PC-9 (cell line): ENCODE measurements at regions not wholly inside any gene's neighbourhood (a gene's known extent, or its start where the extent isn't known, plus 50 kb on each side); places are given as distances from the start of the nearest gene placed in this dataset.
A peak's percentile ranks its signal among the peaks of the same experiment; 100 is the strongest.

Experiments used
- BruUV-seq: library from RNA; stranded (reverse); fragments of 400-500 nt; replicated peaks from 2 replicates; lab custom pipeline; 2021; lab: Mats Ljungman, UMichigan
- CTCF ChIA-PET: fragments of 300-600 bp; sonication (Branson Sonifier 250); formaldehyde crosslinking; loops from one replicate; lab custom pipeline; 2022; ENCODE audit warnings: antibody characterized with exemption; lab: Charles Lee
- POLR2A ChIA-PET: fragments of 300-600 bp; sonication (Branson Sonifier 250); formaldehyde crosslinking; loops from one replicate; lab custom pipeline; 2022; ENCODE audit warnings: antibody characterized with exemption; ENCODE audit not compliant: unreplicated experiment; lab: Charles Lee
- DNase-seq, 2 experiments: peaks; one replicate each; pipeline versions ENCODE4 v3.0.0 to v3.0.0-alpha.2; 2015 to 2022; ENCODE audit warnings: mixed read lengths in 1 of 2
- H2AFZ ChIP-seq: fragments of 200-600 bp; sonication (generic); 2 replicates; pipeline ENCODE4 v1.8.1; 2017; ENCODE audit warnings: antibody characterized with exemption
- H3F3A ChIP-seq: fragments of 200-600 bp; sonication (generic); 2 replicates; pipeline ENCODE4 v1.8.1; 2017; ENCODE audit warnings: antibody characterized with exemption, mild to moderate bottlenecking, low read depth; ENCODE audit not compliant: insufficient read depth
- H3K27ac ChIP-seq: fragments of 200-600 bp; sonication (generic); 2 replicates; pipeline ENCODE4 v1.6.1; 2016; ENCODE audit warnings: mixed run types
- H3K27me3 ChIP-seq: fragments of 200-600 bp; sonication (generic); 2 replicates; pipeline ENCODE4 v1.6.1; 2016; ENCODE audit warnings: low read depth, mixed run types; ENCODE audit not compliant: insufficient read depth
- H3K36me3 ChIP-seq: fragments of 200-600 bp; sonication (generic); 2 replicates; pipeline ENCODE4 v1.6.1; 2016; ENCODE audit warnings: low read depth, mixed run types
- H3K4me1 ChIP-seq: fragments of 200-600 bp; sonication (generic); replicated peaks from 2 replicates; pipeline ENCODE4 v1.6.1; 2016; ENCODE audit warnings: mixed run types; ENCODE audit not compliant: insufficient read depth
- H3K4me2 ChIP-seq: fragments of 200-600 bp; sonication (generic); 2 replicates; pipeline ENCODE4 v1.6.1; 2017; ENCODE audit warnings: mixed run types
- H3K4me3 ChIP-seq: fragments of 200-600 bp; sonication (generic); 2 replicates; pipeline ENCODE4 v1.6.1; 2016; ENCODE audit warnings: mixed run types
- H3K79me2 ChIP-seq: fragments of 200-600 bp; sonication (generic); 2 replicates; pipeline ENCODE4 v1.6.1; 2017; ENCODE audit warnings: low read depth, mixed run types
- H3K9me2 ChIP-seq: fragments of 200-600 bp; sonication (generic); 2 replicates; pipeline ENCODE4 v1.8.1; 2017; ENCODE audit warnings: mild to moderate bottlenecking; ENCODE audit not compliant: insufficient read depth
- H3K9me3 ChIP-seq: fragments of 200-600 bp; sonication (generic); 2 replicates; pipeline ENCODE4 v1.8.1; 2016; ENCODE audit warnings: low read depth; ENCODE audit not compliant: insufficient read depth
- H4K20me1 ChIP-seq: fragments of 200-600 bp; sonication (generic); 2 replicates; pipeline ENCODE4 v1.8.1; 2017; ENCODE audit not compliant: insufficient read depth
- CTCF ChIP-seq: fragments of 200-600 bp; sonication (generic); conservative IDR thresholded peaks from 2 replicates; pipeline ENCODE4 v1.6.1; 2017; ENCODE audit warnings: mixed run types, antibody characterized with exemption, mild to moderate bottlenecking, moderate library complexity
- EZH2 ChIP-seq: fragments of 200-600 bp; sonication (generic); IDR thresholded peaks from 2 replicates; pipeline ENCODE4 v1.8.0; 2017; ENCODE audit warnings: antibody characterized with exemption, low read depth
- intact Hi-C: fragments of 100-400 bp; cut with micrococcal nuclease; formaldehyde crosslinking; loops from one replicate; pipeline ENCODE4 v1.10.0; 2022; ENCODE audit not compliant: unreplicated experiment

GRCh38 chr9:21549251-21549765 lies 67.2 kb upstream of the IFNE start:
- no peak for TF ChIP-seq CTCF
- no peak for TF ChIP-seq EZH2
- Histone ChIP-seq H3K9me3 (no peaks in the 10 kb centered on the region), H2AFZ (no peak overlapping the region), H3K27ac (no peak overlapping the region), H3K4me2 (no peak overlapping the region), H3K79me2 (peaks cover 97% of the 10 kb centered on the region), H3K36me3 (0 out of 2 replicates have a peak, but pooled peaks cover 5% of the 10 kb centered on the region), H3F3A (0 out of 2 replicates have a peak, but pooled peaks cover 3% of the 10 kb centered on the region), H3K4me1 (0 out of 2 replicates have a peak, but pooled peaks cover 3% of the 10 kb centered on the region), H4K20me1 (no peaks in the 10 kb centered on the region), H3K27me3 (no peaks in the 10 kb centered on the region), H3K9me2 (no peaks in the 10 kb centered on the region), H3K4me3 (no peak overlapping the region)
- POLR2A ChIA-PET = interaction anchor here (0.6 kb wide), 1 partner anchor 20 kb away, joined by 3 read pairs; no protein-coding TSS in a partner anchor
- intact Hi-C loops = loop anchor here (1.0 kb wide), 1 partner anchor 42 kb away; no protein-coding TSS in a partner anchor
- CTCF ChIA-PET = interaction anchor here (0.6 kb wide), 1 partner anchor 239 kb away, joined by 3 read pairs; no protein-coding TSS in a partner anchor
- peak in 1 of 2 experiments; percentile 21 for DNase-seq
- no TSS peak for BruUV-seq

GRCh38 chr9:21549890-21550289 lies 67.8 kb upstream of the IFNE start:
- BruUV-seq = no TSS peak
- POLR2A ChIA-PET = interaction anchor here (0.5 kb wide), 1 partner anchor 26 kb away, joined by 6 read pairs; no protein-coding TSS in a partner anchor
- no peaks in the 10 kb centered on the region for H3K27me3 ChIP-seq
- H3K4me1 ChIP-seq = 0 out of 2 replicates have a peak, but pooled peaks cover 3% of the 10 kb centered on the region
- H3K9me3 ChIP-seq = no peaks in the 10 kb centered on the region
- H3K4me3 ChIP-seq = no peak overlapping the region
- no peak overlapping the region for H2AFZ ChIP-seq
- H3K27ac ChIP-seq = no peak overlapping the region
- intact Hi-C loops = loop anchor here (1.0 to 10.0 kb wide), 2 partner anchors 43 to 225 kb away; no protein-coding TSS in a partner anchor
- no peak for DNase-seq
- H3K36me3 ChIP-seq = 0 out of 2 replicates have a peak, but pooled peaks cover 5% of the 10 kb centered on the region
- H3K4me2 ChIP-seq = no peak overlapping the region
- H3K79me2 ChIP-seq = peaks cover 97% of the 10 kb centered on the region
- no peaks in the 10 kb centered on the region for H4K20me1 ChIP-seq
- TF ChIP-seq EZH2 = no peak
- no peak for TF ChIP-seq CTCF
- no peaks in the 10 kb centered on the region for H3K9me2 ChIP-seq
- CTCF ChIA-PET = no interaction called here
- no peaks in the 10 kb centered on the region for H3F3A ChIP-seq

- Histone ChIP-seq H3K4me3 (no peak overlapping the region), H3F3A (no peaks in the 10 kb centered on the region), H3K27me3 (no peaks in the 10 kb centered on the region), H3K4me2 (no peak overlapping the region), H3K27ac (no peak overlapping the region), H3K79me2 (peaks cover 97% of the 10 kb centered on the region), H4K20me1 (0 out of 2 replicates have a peak, but pooled peaks cover 5% of the 10 kb centered on the region), H3K36me3 (0 out of 2 replicates have a peak, but pooled peaks cover 5% of the 10 kb centered on the region), H3K9me3 (no peaks in the 10 kb centered on the region), H3K4me1 (peaks cover 3% of the 10 kb centered on the region; the same call in 1 of the 2 replicates), H2AFZ (no peak overlapping the region), H3K9me2 (no peaks in the 10 kb centered on the region)
- CTCF ChIA-PET = no interaction called here
- POLR2A ChIA-PET = interaction anchor here (0.5 kb wide), 1 partner anchor 26 kb away, joined by 6 read pairs; no protein-coding TSS in a partner anchor
- BruUV-seq = no TSS peak
- no peak for DNase-seq
- intact Hi-C loops = loop anchor here (10.0 kb wide), 1 partner anchor 226 kb away; no protein-coding TSS in a partner anchor
- no peak for TF ChIP-seq CTCF
- no peak for TF ChIP-seq EZH2
Observed at GRCh38 chr9:21550392-21550791, 68.3 kb upstream of the IFNE start.
